Keratinocyte (primary cell): ENCODE measurements at regions not wholly inside any gene's neighbourhood (a gene's known extent, or its start where the extent isn't known, plus 50 kb on each side); places are given as distances from the start of the nearest gene placed in this dataset.

ENCODE experiments used
- DNase-seq: peaks from one replicate; pipeline ENCODE4 v3.0.0-alpha.2; 2011; ENCODE audit warnings: low read depth, missing footprints, low spot score
- FAIRE-seq: peaks from 2 replicates; lab custom pipeline; 2011; peaks lifted over from hg19 to GRCh38; lab: Jason Lieb, UNC
- H2AFZ ChIP-seq: 2 replicates; pipeline ENCODE4 v1.6.0; 2012; ENCODE audit warnings: low read length, control low read depth, inconsistent platforms; ENCODE audit not compliant: control insufficient read depth
- H3K27ac ChIP-seq: 2 replicates; pipeline ENCODE4 v1.5.1; 2011; ENCODE audit warnings: low read length; ENCODE audit not compliant: control insufficient read depth, insufficient read depth
- H3K27me3 ChIP-seq: 3 replicates; pipeline ENCODE4 v1.6.0; 2011; ENCODE audit warnings: low read length; ENCODE audit not compliant: control insufficient read depth, insufficient read depth; ENCODE audit errors: extremely low read depth
- H3K36me3 ChIP-seq, 2 experiments: 2 replicates in 1 of 2; 3 replicates in 1 of 2; pipeline ENCODE4 v1.5.1; 2011; ENCODE audit warnings: low read length in 2 of 2, mild to moderate bottlenecking in 1 of 2; ENCODE audit not compliant: control insufficient read depth in 2 of 2, insufficient read depth in 2 of 2; ENCODE audit errors: extremely low read depth in 1 of 2
- H3K4me1 ChIP-seq: 3 replicates; pipeline ENCODE4 v1.5.1; 2011; ENCODE audit warnings: low read length; ENCODE audit not compliant: control insufficient read depth, insufficient read depth; ENCODE audit errors: extremely low read depth
- H3K4me2 ChIP-seq: 3 replicates; pipeline ENCODE4 v1.6.0; 2011; ENCODE audit warnings: low read depth, low read length; ENCODE audit not compliant: control insufficient read depth, insufficient read depth; ENCODE audit errors: extremely low read depth
- H3K4me3 ChIP-seq, 3 experiments: fragments of 200-600 bp in 1 of 3; sonication (generic) in 1 of 3; 2 replicates in 2 of 3; 3 replicates in 1 of 3; pipeline ENCODE4 v1.5.1; 2011 to 2016; ENCODE audit warnings: low read length in 3 of 3, mild to moderate bottlenecking in 3 of 3, control low read depth in 2 of 3, inconsistent platforms in 1 of 3, low read depth in 1 of 3, mixed read lengths in 1 of 3, mixed run types in 1 of 3, moderate library complexity in 1 of 3; ENCODE audit not compliant: control insufficient read depth in 2 of 3, insufficient read depth in 2 of 3; ENCODE audit errors: extremely low read depth in 1 of 3
- H3K79me2 ChIP-seq: 2 replicates; pipeline ENCODE4 v1.6.0; 2012; ENCODE audit warnings: low read length; ENCODE audit not compliant: control insufficient read depth, insufficient read depth
- H3K9ac ChIP-seq: 3 replicates; pipeline ENCODE4 v1.6.0; 2011; ENCODE audit warnings: low read length; ENCODE audit not compliant: control insufficient read depth, insufficient read depth; ENCODE audit errors: extremely low read depth
- H3K9me1 ChIP-seq: 3 replicates; pipeline ENCODE4 v1.6.0; 2011; ENCODE audit warnings: low read length; ENCODE audit not compliant: control insufficient read depth, insufficient read depth; ENCODE audit errors: extremely low read depth
- H3K9me3 ChIP-seq: 2 replicates; pipeline ENCODE4 v1.5.1; 2012; ENCODE audit warnings: low read depth, low read length; ENCODE audit not compliant: control insufficient read depth
- H4K20me1 ChIP-seq: 3 replicates; pipeline ENCODE4 v1.6.0; 2011; ENCODE audit warnings: low read length; ENCODE audit not compliant: control insufficient read depth, insufficient read depth; ENCODE audit errors: extremely low read depth
- EZH2 ChIP-seq: IDR thresholded peaks from one replicate; pipeline ENCODE4 v1.6.1; 2012; ENCODE audit warnings: inconsistent platforms, mild to moderate bottlenecking, low read length, moderate library complexity
- dilution Hi-C: fragments of 300-500 bp; cut with MboI; formaldehyde crosslinking; loops from one replicate; pipeline ENCODE4 v1.7.0; 2020; ENCODE audit warnings: low sequenced_read_pairs; ENCODE audit not compliant: extremely low pct_ligation_motif_present
- TF ChIP-seq, protein P1 (sequence below), 3 experiments: IDR thresholded peaks in 1 of 3; conservative IDR thresholded peaks in 1 of 3; optimal IDR thresholded peaks in 1 of 3; 2 replicates in 2 of 3; 3 replicates in 1 of 3; pipeline versions ENCODE3 to v1.5.1; 2011; ENCODE audit warnings: low read length in 3 of 3, mild to moderate bottlenecking in 3 of 3, moderate library complexity in 2 of 3, control low read depth in 1 of 3, inconsistent platforms in 1 of 3; ENCODE audit not compliant: insufficient read depth in 2 of 3; ENCODE audit errors: extremely low read depth in 1 of 3

DNA sequence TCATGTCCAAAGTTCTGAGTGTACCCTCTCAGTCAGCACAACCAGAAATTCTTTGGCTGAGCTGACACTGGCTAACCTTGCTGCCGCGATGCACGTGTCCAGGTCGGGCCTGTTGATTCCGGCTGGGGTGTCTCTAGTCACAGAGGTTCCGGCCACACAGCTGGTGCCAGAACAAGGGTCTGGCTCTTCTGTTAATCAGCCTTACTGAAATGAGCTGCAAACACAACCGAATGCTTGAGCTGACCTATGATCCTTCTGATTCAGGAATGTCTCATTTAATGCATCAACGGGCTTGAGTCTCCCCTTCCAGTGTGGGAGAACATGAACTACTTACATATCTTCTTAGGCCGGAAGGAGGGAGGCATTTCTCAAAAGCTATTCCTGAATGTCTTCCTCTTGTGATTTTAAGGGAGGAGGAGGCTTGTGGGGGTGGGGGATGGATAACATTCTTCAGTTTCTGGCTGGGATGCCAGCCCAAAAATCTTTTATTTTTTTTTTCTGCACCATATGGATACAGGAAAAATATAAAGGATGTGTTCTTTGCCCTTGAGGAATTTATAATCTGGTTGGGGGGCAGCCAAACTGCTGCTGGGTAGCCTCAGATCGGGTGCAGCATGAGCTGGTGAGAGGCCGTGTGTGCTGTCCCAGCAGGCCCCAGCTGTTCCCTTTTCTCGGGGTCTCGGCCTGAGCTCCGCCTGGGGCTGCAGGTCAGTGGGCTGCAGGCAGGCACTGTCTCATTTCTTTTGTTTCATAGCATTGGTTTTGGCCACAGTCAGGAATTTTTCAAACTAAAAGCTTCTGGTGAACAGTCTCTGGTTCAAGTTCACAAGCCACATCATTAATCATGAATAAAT, 319.1 kb upstream of the TBL1XR1 start:
- Histone ChIP-seq H3K9me1 (no peaks in the 10 kb centered on the region), H3K27me3 (no peaks in the 10 kb centered on the region), H2AFZ (no peak overlapping the region), H3K79me2 (no peaks in the 10 kb centered on the region), H3K27ac (no peak overlapping the region), H4K20me1 (no peaks in the 10 kb centered on the region), H3K36me3 (no peaks in the 10 kb centered on the region), H3K4me2 (no peak overlapping the region), H3K4me1 (peaks cover 5% of the 10 kb centered on the region), H3K9me3 (no peaks in the 10 kb centered on the region), H3K4me3 (no peak overlapping the region), H3K9ac (no peak overlapping the region)
- DNase-seq (no peak), FAIRE-seq (no peak)
- dilution Hi-C loops, result no loop called here
- no peak for TF ChIP-seq EZH2
- TF ChIP-seq, protein P1, sequence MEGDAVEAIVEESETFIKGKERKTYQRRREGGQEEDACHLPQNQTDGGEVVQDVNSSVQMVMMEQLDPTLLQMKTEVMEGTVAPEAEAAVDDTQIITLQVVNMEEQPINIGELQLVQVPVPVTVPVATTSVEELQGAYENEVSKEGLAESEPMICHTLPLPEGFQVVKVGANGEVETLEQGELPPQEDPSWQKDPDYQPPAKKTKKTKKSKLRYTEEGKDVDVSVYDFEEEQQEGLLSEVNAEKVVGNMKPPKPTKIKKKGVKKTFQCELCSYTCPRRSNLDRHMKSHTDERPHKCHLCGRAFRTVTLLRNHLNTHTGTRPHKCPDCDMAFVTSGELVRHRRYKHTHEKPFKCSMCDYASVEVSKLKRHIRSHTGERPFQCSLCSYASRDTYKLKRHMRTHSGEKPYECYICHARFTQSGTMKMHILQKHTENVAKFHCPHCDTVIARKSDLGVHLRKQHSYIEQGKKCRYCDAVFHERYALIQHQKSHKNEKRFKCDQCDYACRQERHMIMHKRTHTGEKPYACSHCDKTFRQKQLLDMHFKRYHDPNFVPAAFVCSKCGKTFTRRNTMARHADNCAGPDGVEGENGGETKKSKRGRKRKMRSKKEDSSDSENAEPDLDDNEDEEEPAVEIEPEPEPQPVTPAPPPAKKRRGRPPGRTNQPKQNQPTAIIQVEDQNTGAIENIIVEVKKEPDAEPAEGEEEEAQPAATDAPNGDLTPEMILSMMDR (optimal IDR thresholded peaks at IDR 0.05 in 1 of 3, IDR thresholded peaks at IDR 0.05 in 1 of 3, conservative IDR thresholded peaks at IDR 0.05 in 1 of 3; ENCODE audit: extremely low read depth in 1 of 3, insufficient read depth in 2 of 3, low read length in 3 of 3), result no peak

DNA sequence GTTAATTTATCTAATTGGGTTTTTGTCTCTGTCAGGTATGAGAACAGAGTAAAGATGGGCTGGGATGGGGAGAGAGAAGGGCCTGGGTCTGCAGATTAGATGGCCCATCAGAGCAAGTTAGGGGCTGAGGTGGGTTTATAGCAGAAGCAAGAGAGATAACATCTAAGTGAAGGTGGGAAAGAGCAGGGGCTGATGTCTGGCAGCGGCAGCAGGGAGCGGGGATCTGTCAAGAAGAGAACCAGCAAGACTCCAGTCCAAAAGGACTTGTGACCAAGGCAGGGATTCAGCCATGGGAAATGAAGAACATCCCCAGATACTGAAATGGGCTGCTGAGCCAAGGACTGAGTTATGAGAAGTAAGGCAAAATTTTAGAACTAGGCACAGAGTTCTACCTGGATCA, 320.6 kb upstream of the TBL1XR1 start:
- Histone ChIP-seq H3K36me3 (no peaks in the 10 kb centered on the region), H3K79me2 (no peaks in the 10 kb centered on the region)
- FAIRE-seq, result no peak

More for the DNA sequence above, 320.6 kb upstream of the TBL1XR1 start:
- Histone ChIP-seq H4K20me1 (no peaks in the 10 kb centered on the region), H3K4me1 (peaks cover 5% of the 10 kb centered on the region), H3K9ac (no peak overlapping the region), H3K27ac (no peak overlapping the region), H3K4me2 (no peak overlapping the region), H3K9me1 (no peaks in the 10 kb centered on the region), H3K4me3 (no peak overlapping the region), H3K9me3 (no peaks in the 10 kb centered on the region), H2AFZ (no peak overlapping the region), H3K27me3 (no peaks in the 10 kb centered on the region)
- TF ChIP-seq EZH2, result no peak
- TF ChIP-seq, protein P1 (optimal IDR thresholded peaks at IDR 0.05 in 1 of 3, IDR thresholded peaks at IDR 0.05 in 1 of 3, conservative IDR thresholded peaks at IDR 0.05 in 1 of 3; ENCODE audit: extremely low read depth in 1 of 3, insufficient read depth in 2 of 3, low read length in 3 of 3), result no peak
- dilution Hi-C loops, result no loop called here
- no peak for DNase-seq
